Muscle layer of colon (tissue), 2 donors: ENCODE measurements at regions not wholly inside any gene's neighbourhood (a gene's known extent, or its start where the extent isn't known, plus 50 kb on each side); places are given as distances from the start of the nearest gene placed in this dataset.

ENCODE experiments used
- H3K27ac ChIP-seq: one replicate; pipeline ENCODE4 v1.7.0; 2013; ENCODE audit warnings: low read depth, mild to moderate bottlenecking, low read length, moderate library complexity
- H3K27me3 ChIP-seq, 2 donors: one replicate each; pipeline ENCODE4 v1.7.0; 2013; ENCODE audit warnings: low read length in 2 of 2, mild to moderate bottlenecking in 2 of 2; ENCODE audit not compliant: insufficient read depth in 2 of 2, control insufficient read depth in 1 of 2
- H3K36me3 ChIP-seq: one replicate; pipeline ENCODE4 v1.7.0; 2013; ENCODE audit warnings: mild to moderate bottlenecking, low read length; ENCODE audit not compliant: insufficient read depth
- H3K4me1 ChIP-seq: one replicate; pipeline ENCODE4 v1.7.0; 2013; ENCODE audit warnings: mild to moderate bottlenecking, low read length; ENCODE audit not compliant: insufficient read depth
- H3K4me3 ChIP-seq, 2 donors: one replicate each; pipeline ENCODE4 v1.7.0; 2013; ENCODE audit warnings: low read length in 2 of 2, low read depth in 1 of 2, mild to moderate bottlenecking in 1 of 2, moderate library complexity in 1 of 2
- H3K9ac ChIP-seq: one replicate; pipeline ENCODE4 v1.7.0; 2013; ENCODE audit warnings: low read length
- H3K9me3 ChIP-seq: one replicate; pipeline ENCODE4 v1.7.0; 2013; ENCODE audit warnings: mild to moderate bottlenecking, low read length
- donor health status: abdominal sarcoma.
- donor health status: Adenocarcinoma of cecum.

GRCh38 chr10:33047655-33048054 lies 89.6 kb upstream of the ITGB1 start:
- H3K4me3 ChIP-seq: no peak overlapping the region
- no peaks in the 10 kb centered on the region for H3K9me3 ChIP-seq
- no peaks in the 10 kb centered on the region for H3K27me3 ChIP-seq

GRCh38 chr10:33046792-33047191 lies 88.8 kb upstream of the ITGB1 start:
- Histone ChIP-seq H3K4me1 (no peaks in the 10 kb centered on the region), H3K36me3 (no peaks in the 10 kb centered on the region), H3K27ac (no peak overlapping the region), H3K9me3 (no peaks in the 10 kb centered on the region), H3K27me3 (no peaks in the 10 kb centered on the region), H3K9ac (no peak overlapping the region), H3K4me3 (no peak overlapping the region)

More at GRCh38 chr10:33047655-33048054, 89.6 kb upstream of the ITGB1 start:
- Histone ChIP-seq H3K9ac (no peak overlapping the region), H3K4me1 (no peaks in the 10 kb centered on the region), H3K27ac (no peak overlapping the region), H3K36me3 (no peaks in the 10 kb centered on the region)

- Histone ChIP-seq H3K9ac (no peak overlapping the region), H3K9me3 (no peaks in the 10 kb centered on the region), H3K4me3 (no peak overlapping the region), H3K27me3 (no peaks in the 10 kb centered on the region), H3K4me1 (no peaks in the 10 kb centered on the region), H3K27ac (no peak overlapping the region), H3K36me3 (no peaks in the 10 kb centered on the region)
Measured at GRCh38 chr10:33045421-33045820, 87.4 kb upstream of the ITGB1 start.

GRCh38 chr10:33042565-33042964 lies 84.5 kb upstream of the ITGB1 start:
- no peak overlapping the region for H3K27ac ChIP-seq
- no peaks in the 10 kb centered on the region for H3K9me3 ChIP-seq
- no peaks in the 10 kb centered on the region for H3K27me3 ChIP-seq
- no peak overlapping the region for H3K4me3 ChIP-seq
- H3K36me3 ChIP-seq: no peaks in the 10 kb centered on the region
- no peak overlapping the region for H3K9ac ChIP-seq
- no peaks in the 10 kb centered on the region for H3K4me1 ChIP-seq

GRCh38 chr10:33041783-33042437 lies 83.9 kb upstream of the ITGB1 start:
- no peak overlapping the region for H3K9ac ChIP-seq
- H3K4me3 ChIP-seq: no peak overlapping the region
- no peaks in the 10 kb centered on the region for H3K9me3 ChIP-seq
- H3K27me3 ChIP-seq: no peaks in the 10 kb centered on the region
- H3K27ac ChIP-seq: no peak overlapping the region
- no peaks in the 10 kb centered on the region for H3K36me3 ChIP-seq
- no peaks in the 10 kb centered on the region for H3K4me1 ChIP-seq

GRCh38 chr10:33040436-33040835 lies 82.4 kb upstream of the ITGB1 start:
- Histone ChIP-seq H3K27ac (no peak overlapping the region), H3K4me3 (no peak overlapping the region), H3K9me3 (no peaks in the 10 kb centered on the region), H3K27me3 (no peaks in the 10 kb centered on the region), H3K4me1 (no peaks in the 10 kb centered on the region), H3K36me3 (no peaks in the 10 kb centered on the region), H3K9ac (no peak overlapping the region)

- Histone ChIP-seq H3K4me3 (no peak overlapping the region), H3K9me3 (no peaks in the 10 kb centered on the region), H3K9ac (no peak overlapping the region), H3K4me1 (no peaks in the 10 kb centered on the region), H3K27ac (no peak overlapping the region), H3K36me3 (no peaks in the 10 kb centered on the region), H3K27me3 (no peaks in the 10 kb centered on the region)
Measured at GRCh38 chr10:33039181-33039580, 81.2 kb upstream of the ITGB1 start.

- no peak overlapping the region for H3K9ac ChIP-seq
- H3K27me3 ChIP-seq: no peaks in the 10 kb centered on the region
- H3K4me1 ChIP-seq: no peaks in the 10 kb centered on the region
- H3K4me3 ChIP-seq: no peak overlapping the region
- H3K36me3 ChIP-seq: no peaks in the 10 kb centered on the region
- H3K27ac ChIP-seq: no peak overlapping the region
- no peaks in the 10 kb centered on the region for H3K9me3 ChIP-seq
Measured at GRCh38 chr10:33038672-33039071, 80.6 kb upstream of the ITGB1 start.

- Histone ChIP-seq H3K9me3 (no peaks in the 10 kb centered on the region), H3K4me1 (no peaks in the 10 kb centered on the region), H3K4me3 (no peak overlapping the region), H3K36me3 (no peaks in the 10 kb centered on the region), H3K27me3 (no peaks in the 10 kb centered on the region), H3K9ac (no peak overlapping the region), H3K27ac (no peak overlapping the region)
Measured at GRCh38 chr10:33037726-33038125, 79.7 kb upstream of the ITGB1 start.

GRCh38 chr10:33036670-33037069 lies 78.6 kb upstream of the ITGB1 start:
- no peaks in the 10 kb centered on the region for H3K4me1 ChIP-seq
- no peak overlapping the region for H3K27ac ChIP-seq
- H3K9me3 ChIP-seq: no peaks in the 10 kb centered on the region
- H3K27me3 ChIP-seq: no peaks in the 10 kb centered on the region
- no peaks in the 10 kb centered on the region for H3K36me3 ChIP-seq
- H3K4me3 ChIP-seq: no peak overlapping the region
- H3K9ac ChIP-seq: no peak overlapping the region

- no peak overlapping the region for H3K4me3 ChIP-seq
- no peaks in the 10 kb centered on the region for H3K4me1 ChIP-seq
- H3K27me3 ChIP-seq: no peaks in the 10 kb centered on the region
- H3K9me3 ChIP-seq: no peaks in the 10 kb centered on the region
- H3K9ac ChIP-seq: no peak overlapping the region
- H3K27ac ChIP-seq: no peak overlapping the region
- no peaks in the 10 kb centered on the region for H3K36me3 ChIP-seq
Measured at GRCh38 chr10:33035411-33035810, 77.4 kb upstream of the ITGB1 start.

GRCh38 chr10:33034931-33035330 lies 76.9 kb upstream of the ITGB1 start:
- Histone ChIP-seq H3K9ac (no peak overlapping the region), H3K4me3 (no peak overlapping the region), H3K27me3 (no peaks in the 10 kb centered on the region), H3K9me3 (no peaks in the 10 kb centered on the region), H3K36me3 (no peaks in the 10 kb centered on the region), H3K27ac (no peak overlapping the region), H3K4me1 (no peaks in the 10 kb centered on the region)
